ENCODE measurements at regions not wholly inside any gene's neighbourhood (a gene's known extent, or its start where the extent isn't known, plus 50 kb on each side); places are given as distances from the start of the nearest gene placed in this dataset.

DNA sequence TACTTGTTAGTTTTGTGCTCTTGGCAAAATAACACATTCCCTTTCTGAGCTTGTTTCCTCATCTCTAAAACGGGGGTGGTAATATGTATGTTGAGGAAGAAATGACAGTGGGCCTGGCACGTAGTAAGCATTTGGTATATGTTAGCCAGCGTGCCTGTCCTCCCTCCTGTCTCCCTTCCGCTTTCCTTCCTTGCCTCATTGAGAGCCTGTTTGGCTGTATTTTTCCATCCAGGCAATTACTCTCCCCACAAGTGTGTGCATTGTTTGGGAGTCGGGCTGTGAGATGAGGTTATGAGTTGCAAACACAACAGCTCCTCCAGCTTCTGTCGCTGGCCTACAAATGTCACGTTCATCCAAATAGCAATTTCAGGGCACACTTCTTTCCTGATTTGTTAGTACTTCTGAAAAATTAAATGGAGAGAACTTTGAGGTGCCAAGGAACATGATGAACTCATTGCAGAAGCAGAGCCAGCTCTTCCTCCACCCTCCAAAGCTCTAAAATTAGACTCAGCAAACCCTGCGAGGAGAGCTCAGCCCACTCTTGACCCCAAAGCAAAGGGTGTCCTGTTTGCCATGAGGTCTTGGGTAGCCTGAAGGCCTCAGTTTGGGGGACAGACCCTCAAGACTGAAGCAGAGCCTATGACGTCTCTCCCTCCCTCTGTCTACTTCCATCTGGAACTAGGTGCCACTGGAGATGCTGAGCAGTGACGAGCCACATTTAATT, 50.7 kb upstream of the TOX2 start:
- TF ChIP-seq, protein P1, sequence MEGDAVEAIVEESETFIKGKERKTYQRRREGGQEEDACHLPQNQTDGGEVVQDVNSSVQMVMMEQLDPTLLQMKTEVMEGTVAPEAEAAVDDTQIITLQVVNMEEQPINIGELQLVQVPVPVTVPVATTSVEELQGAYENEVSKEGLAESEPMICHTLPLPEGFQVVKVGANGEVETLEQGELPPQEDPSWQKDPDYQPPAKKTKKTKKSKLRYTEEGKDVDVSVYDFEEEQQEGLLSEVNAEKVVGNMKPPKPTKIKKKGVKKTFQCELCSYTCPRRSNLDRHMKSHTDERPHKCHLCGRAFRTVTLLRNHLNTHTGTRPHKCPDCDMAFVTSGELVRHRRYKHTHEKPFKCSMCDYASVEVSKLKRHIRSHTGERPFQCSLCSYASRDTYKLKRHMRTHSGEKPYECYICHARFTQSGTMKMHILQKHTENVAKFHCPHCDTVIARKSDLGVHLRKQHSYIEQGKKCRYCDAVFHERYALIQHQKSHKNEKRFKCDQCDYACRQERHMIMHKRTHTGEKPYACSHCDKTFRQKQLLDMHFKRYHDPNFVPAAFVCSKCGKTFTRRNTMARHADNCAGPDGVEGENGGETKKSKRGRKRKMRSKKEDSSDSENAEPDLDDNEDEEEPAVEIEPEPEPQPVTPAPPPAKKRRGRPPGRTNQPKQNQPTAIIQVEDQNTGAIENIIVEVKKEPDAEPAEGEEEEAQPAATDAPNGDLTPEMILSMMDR (IDR thresholded peaks at IDR 0.05) = no peak
- no peak for TF ChIP-seq POLR2A (IDR thresholded peaks at IDR 0.05)
- H3K27ac ChIP-seq = peak overlapping the region in 1 of 3 donors; percentile 10
- intact Hi-C loops (cut with DNase I) = no loop called here
- H3K4me1 ChIP-seq = no peaks in the 10 kb centered on the region
- H3K36me3 ChIP-seq = no peaks in the 10 kb centered on the region
- no peak overlapping the region for H3K4me3 ChIP-seq
- no peaks in the 10 kb centered on the region for H3K27me3 ChIP-seq
- WGBS (ENCODE audit: insufficient coverage, low coverage, low lambda C conversion rate, missing lambda C conversion rate) = 47% methylated on average over 9 of the region's 10 CpGs
- ATAC-seq (peak; percentile 42 to 77 (median 50)), DNase-seq (no peak)
- no peaks in the 10 kb centered on the region for H3K9me3 ChIP-seq

DNA sequence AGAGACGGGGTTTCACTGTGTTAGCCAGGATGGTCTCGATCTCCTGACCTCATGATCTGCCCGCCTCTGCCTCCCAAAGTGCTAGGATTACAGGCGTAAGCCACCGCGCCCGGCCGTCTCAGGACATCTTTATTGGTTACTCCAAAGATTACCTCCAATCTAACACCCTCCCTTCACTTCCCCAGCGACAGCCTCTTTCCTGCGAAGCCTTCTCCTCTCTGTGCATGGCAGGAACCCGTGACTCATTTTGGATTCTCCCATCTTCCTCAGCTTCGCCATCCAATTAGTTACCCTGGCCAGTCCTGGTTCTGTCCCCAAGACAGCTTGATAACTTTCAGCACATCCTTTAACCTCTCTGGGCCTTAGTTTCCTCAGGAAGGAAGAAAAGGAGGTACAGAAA, 51.3 kb upstream of the TOX2 start:
- Histone ChIP-seq H3K27ac (peak overlapping the region in 1 of 3 donors; percentile 10), H3K9me3 (no peaks in the 10 kb centered on the region), H3K27me3 (no peaks in the 10 kb centered on the region), H3K36me3 (no peaks in the 10 kb centered on the region), H3K4me1 (no peaks in the 10 kb centered on the region), H3K4me3 (no peak overlapping the region)
- ATAC-seq = peak; percentile 59 to 85 (median 78)
- WGBS (ENCODE audit: insufficient coverage, low coverage, low lambda C conversion rate, missing lambda C conversion rate) = 74% methylated on average over 12 of the region's 12 CpGs
- intact Hi-C loops (cut with DNase I) = no loop called here
- no peak for DNase-seq
- TF ChIP-seq, protein P1 (IDR thresholded peaks at IDR 0.05) = no peak
- no peak for TF ChIP-seq POLR2A (IDR thresholded peaks at IDR 0.05)

DNA sequence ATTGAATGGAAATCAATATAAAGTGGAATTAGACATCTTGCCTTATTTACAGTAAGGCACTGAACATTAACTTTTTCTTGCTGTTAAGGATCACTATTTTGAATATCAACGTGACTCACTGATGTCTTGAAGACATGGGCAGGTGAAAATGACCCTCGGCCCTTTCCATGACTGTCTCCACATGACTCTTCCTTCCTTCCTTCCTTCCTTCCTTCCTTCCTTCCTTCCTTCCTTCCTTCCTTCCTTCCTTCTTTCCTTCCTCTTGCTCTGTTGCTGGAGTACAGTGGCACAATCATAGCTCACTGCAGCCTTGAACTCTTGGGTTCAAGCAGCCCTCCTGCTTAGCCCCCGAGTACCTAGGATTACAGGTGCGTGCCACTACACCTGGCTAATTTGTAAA, 52.2 kb upstream of the TOX2 start:
- intact Hi-C loops (cut with DNase I) = no loop called here
- Histone ChIP-seq H3K27ac (no peak overlapping the region), H3K4me1 (no peaks in the 10 kb centered on the region), H3K4me3 (no peak overlapping the region), H3K27me3 (no peaks in the 10 kb centered on the region), H3K9me3 (no peaks in the 10 kb centered on the region), H3K36me3 (no peaks in the 10 kb centered on the region)
- TF ChIP-seq, protein P1 (IDR thresholded peaks at IDR 0.05) = no peak
- no peak for TF ChIP-seq POLR2A (IDR thresholded peaks at IDR 0.05)
- DNase-seq = no peak
- 21% methylated on average over 3 of the region's 4 CpGs for WGBS (ENCODE audit: insufficient coverage, low coverage, low lambda C conversion rate, missing lambda C conversion rate)
- no peak for ATAC-seq

DNA sequence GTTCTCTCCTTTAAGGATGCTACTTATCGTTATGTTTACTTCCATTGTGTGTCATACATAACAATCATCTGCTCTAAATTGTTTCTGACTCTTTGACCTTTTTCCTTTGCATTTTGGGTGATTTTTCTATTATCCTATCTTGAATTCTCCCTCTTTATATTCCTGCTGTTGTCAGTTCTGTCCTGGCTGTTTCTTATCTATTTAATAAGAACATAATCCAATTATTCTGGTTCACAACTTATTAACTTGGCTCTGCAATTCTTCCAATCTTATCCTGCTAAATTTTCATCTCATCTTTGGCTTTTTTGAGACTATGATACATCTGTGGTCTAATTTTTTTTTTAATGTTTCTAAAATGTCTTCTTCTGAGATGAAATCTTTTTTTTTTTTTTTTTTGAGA, 54.7 kb upstream of the TOX2 start:
- WGBS (ENCODE audit: insufficient coverage, low coverage, low lambda C conversion rate, missing lambda C conversion rate) = 82% methylated on average over 1 of the region's 1 CpG
- DNase-seq = no peak

More for the DNA sequence above, 54.7 kb upstream of the TOX2 start:
- intact Hi-C loops (cut with DNase I) = no loop called here
- Histone ChIP-seq H3K4me1 (no peaks in the 10 kb centered on the region), H3K9me3 (no peaks in the 10 kb centered on the region), H3K4me3 (no peak overlapping the region), H3K36me3 (no peaks in the 10 kb centered on the region), H3K27me3 (no peaks in the 10 kb centered on the region), H3K27ac (no peak overlapping the region)
- TF ChIP-seq POLR2A (IDR thresholded peaks at IDR 0.05) = no peak
- TF ChIP-seq, protein P1 (IDR thresholded peaks at IDR 0.05) = no peak
- ATAC-seq = no peak

All from right lobe of liver (tissue), 6 donors.